ENCODE measurements at regions not wholly inside any gene's neighbourhood (a gene's known extent, or its start where the extent isn't known, plus 50 kb on each side); places are given as distances from the start of the nearest gene placed in this dataset.

DNA sequence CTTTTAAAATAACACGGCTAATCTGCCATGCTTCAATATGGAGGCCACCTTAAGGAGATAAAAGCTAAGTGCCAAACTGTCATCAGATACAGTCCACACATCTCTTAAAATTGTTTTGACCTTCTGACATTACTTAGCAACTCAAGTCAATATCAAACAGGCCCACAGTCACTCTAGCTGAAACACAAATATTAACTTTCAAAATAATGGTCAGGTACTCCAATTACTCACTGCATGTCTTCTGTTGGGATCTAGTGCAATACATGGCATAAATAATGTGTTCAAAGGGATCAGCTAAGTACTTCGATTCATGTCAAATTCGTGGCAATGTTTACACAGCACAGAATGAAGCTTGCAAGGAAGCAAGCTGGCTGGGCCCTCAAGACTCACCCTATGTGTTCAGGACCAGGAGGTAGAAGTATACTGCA, 133.9 kb upstream of the BEND6 start:
- DNase-seq (no peak), ATAC-seq (ENCODE audit: low read depth) (no peak)
- TF ChIP-seq EZH2 (IDR thresholded peaks at IDR 0.05; ENCODE audit: borderline replicate concordance, insufficient read depth, low read depth, low read length, poor library complexity, severe bottlenecking): no peak
- TF ChIP-seq, protein P1, sequence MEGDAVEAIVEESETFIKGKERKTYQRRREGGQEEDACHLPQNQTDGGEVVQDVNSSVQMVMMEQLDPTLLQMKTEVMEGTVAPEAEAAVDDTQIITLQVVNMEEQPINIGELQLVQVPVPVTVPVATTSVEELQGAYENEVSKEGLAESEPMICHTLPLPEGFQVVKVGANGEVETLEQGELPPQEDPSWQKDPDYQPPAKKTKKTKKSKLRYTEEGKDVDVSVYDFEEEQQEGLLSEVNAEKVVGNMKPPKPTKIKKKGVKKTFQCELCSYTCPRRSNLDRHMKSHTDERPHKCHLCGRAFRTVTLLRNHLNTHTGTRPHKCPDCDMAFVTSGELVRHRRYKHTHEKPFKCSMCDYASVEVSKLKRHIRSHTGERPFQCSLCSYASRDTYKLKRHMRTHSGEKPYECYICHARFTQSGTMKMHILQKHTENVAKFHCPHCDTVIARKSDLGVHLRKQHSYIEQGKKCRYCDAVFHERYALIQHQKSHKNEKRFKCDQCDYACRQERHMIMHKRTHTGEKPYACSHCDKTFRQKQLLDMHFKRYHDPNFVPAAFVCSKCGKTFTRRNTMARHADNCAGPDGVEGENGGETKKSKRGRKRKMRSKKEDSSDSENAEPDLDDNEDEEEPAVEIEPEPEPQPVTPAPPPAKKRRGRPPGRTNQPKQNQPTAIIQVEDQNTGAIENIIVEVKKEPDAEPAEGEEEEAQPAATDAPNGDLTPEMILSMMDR (IDR thresholded peaks at IDR 0.05): no peak
- no peak overlapping the region for H3K27ac ChIP-seq (ENCODE audit: low read length in 2 of 2)
- no peaks in the 10 kb centered on the region for H3K27me3 ChIP-seq (replicated peaks in 1 of 4; ENCODE audit: control extremely low read depth in 1 of 4, control insufficient read depth in 3 of 4, insufficient read depth in 4 of 4, low read length in 3 of 4)
- 81% methylated on average over 3 of the region's 3 CpGs for WGBS (ENCODE audit: insufficient coverage)
- no peak overlapping the region for H3K4me3 ChIP-seq (ENCODE audit: control extremely low read depth in 1 of 5, extremely low read depth in 1 of 5, insufficient read depth in 1 of 5, low read depth in 2 of 5, low read length in 4 of 5)
- no peaks in the 10 kb centered on the region for H3K9me3 ChIP-seq (ENCODE audit: control extremely low read depth in 1 of 3, control insufficient read depth in 2 of 3, insufficient read depth in 1 of 3, low read length in 2 of 3)
- Mint-ChIP-seq H3K27ac (no peak overlapping the region), H3K27me3 (no peaks in the 10 kb centered on the region), H3K9me3 (ENCODE audit: insufficient read depth) (no peaks in the 10 kb centered on the region), H3K4me3 (no peak overlapping the region), H3K4me1 (no peaks in the 10 kb centered on the region)
- intact Hi-C loops (cut with micrococcal nuclease): no loop called here
- POLR2A ChIA-PET: no interaction called here
- no peak overlapping the region for H3K4me2 ChIP-seq (replicated peaks; ENCODE audit: low read depth, low read length, poor library complexity, severe bottlenecking)
- H3K4me1 ChIP-seq (ENCODE audit: control insufficient read depth in 2 of 2, insufficient read depth in 2 of 2, low read length in 2 of 2): no peaks in the 10 kb centered on the region
- CTCF ChIA-PET: no interaction called here
- no peaks in the 10 kb centered on the region for H3K79me2 ChIP-seq (ENCODE audit: control insufficient read depth, insufficient read depth, low read length)
- no peaks in the 10 kb centered on the region for H3K36me3 ChIP-seq (replicated peaks in 1 of 2; ENCODE audit: control extremely low read depth in 1 of 2, control insufficient read depth in 1 of 2, extremely low read depth in 1 of 2, insufficient read depth in 2 of 2, low read length in 1 of 2)
- no peak overlapping the region for H2AFZ ChIP-seq (ENCODE audit: insufficient read depth, low read depth, low read length, poor library complexity, severe bottlenecking)
- H3K9ac ChIP-seq (ENCODE audit: low read length): no peak overlapping the region
- H4K20me1 ChIP-seq (ENCODE audit: control insufficient read depth, insufficient read depth, low read length, poor library complexity, severe bottlenecking): no peaks in the 10 kb centered on the region

DNA sequence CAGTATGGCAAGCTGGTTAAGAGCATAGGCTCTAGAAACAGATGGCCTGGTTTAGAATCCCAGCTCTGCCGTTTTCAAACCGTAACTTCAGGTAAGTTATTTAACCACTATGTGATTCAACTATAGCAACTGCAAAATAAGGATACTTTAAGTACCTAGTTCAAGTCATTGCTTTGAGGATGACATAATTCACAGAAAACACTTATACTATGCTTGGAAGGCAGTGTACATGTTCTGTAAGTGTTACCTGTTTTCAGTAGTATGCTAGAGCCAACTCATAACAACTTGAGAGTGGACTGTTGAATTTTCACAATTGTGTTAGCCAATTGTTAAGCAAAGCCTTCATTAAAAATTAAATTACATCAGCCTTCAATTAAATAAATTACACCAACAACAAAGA, 134.8 kb upstream of the BEND6 start:
- intact Hi-C loops (cut with micrococcal nuclease): no loop called here
- no peaks in the 10 kb centered on the region for H3K9me3 Mint-ChIP-seq (ENCODE audit: insufficient read depth)

More for the DNA sequence above, 134.8 kb upstream of the BEND6 start:
- POLR2A ChIA-PET: no interaction called here
- DNase-seq: no peak
- H3K79me2 ChIP-seq (ENCODE audit: control insufficient read depth, insufficient read depth, low read length): no peaks in the 10 kb centered on the region
- no peak overlapping the region for H3K27ac Mint-ChIP-seq
- no peaks in the 10 kb centered on the region for H3K36me3 ChIP-seq (replicated peaks in 1 of 2; ENCODE audit: control extremely low read depth in 1 of 2, control insufficient read depth in 1 of 2, extremely low read depth in 1 of 2, insufficient read depth in 2 of 2, low read length in 1 of 2)
- no peak overlapping the region for H2AFZ ChIP-seq (ENCODE audit: insufficient read depth, low read depth, low read length, poor library complexity, severe bottlenecking)
- no peaks in the 10 kb centered on the region for H3K27me3 Mint-ChIP-seq
- H3K4me1 ChIP-seq (ENCODE audit: control insufficient read depth in 2 of 2, insufficient read depth in 2 of 2, low read length in 2 of 2): no peaks in the 10 kb centered on the region
- no peaks in the 10 kb centered on the region for H3K9me3 ChIP-seq (ENCODE audit: control extremely low read depth in 1 of 3, control insufficient read depth in 2 of 3, insufficient read depth in 1 of 3, low read length in 2 of 3)
- no peak overlapping the region for H3K4me2 ChIP-seq (replicated peaks; ENCODE audit: low read depth, low read length, poor library complexity, severe bottlenecking)
- TF ChIP-seq EZH2 (IDR thresholded peaks at IDR 0.05; ENCODE audit: borderline replicate concordance, insufficient read depth, low read depth, low read length, poor library complexity, severe bottlenecking): no peak
- no peak overlapping the region for H3K4me3 Mint-ChIP-seq
- H4K20me1 ChIP-seq (ENCODE audit: control insufficient read depth, insufficient read depth, low read length, poor library complexity, severe bottlenecking): no peaks in the 10 kb centered on the region
- no peaks in the 10 kb centered on the region for H3K27me3 ChIP-seq (replicated peaks in 1 of 4; ENCODE audit: control extremely low read depth in 1 of 4, control insufficient read depth in 3 of 4, insufficient read depth in 4 of 4, low read length in 3 of 4)
- CTCF ChIA-PET: interaction anchor here (0.7 kb wide), 1 partner anchor 176 kb away, joined by 3 read pairs; no protein-coding TSS in a partner anchor
- no peak overlapping the region for H3K4me3 ChIP-seq (ENCODE audit: control extremely low read depth in 1 of 5, extremely low read depth in 1 of 5, insufficient read depth in 1 of 5, low read depth in 2 of 5, low read length in 4 of 5)
- H3K27ac ChIP-seq (ENCODE audit: low read length in 2 of 2): no peak overlapping the region
- no peak overlapping the region for H3K9ac ChIP-seq (ENCODE audit: low read length)
- no peak for ATAC-seq (ENCODE audit: low read depth)
- no CpG with 5 or more reads among the region's 2 CpGs for WGBS (ENCODE audit: insufficient coverage)
- no peaks in the 10 kb centered on the region for H3K4me1 Mint-ChIP-seq

Data from B cell (primary cell).